HCT116 (cell line): ENCODE measurements at regions not wholly inside any gene's neighbourhood (a gene's known extent, or its start where the extent isn't known, plus 50 kb on each side); places are given as distances from the start of the nearest gene placed in this dataset.

Source experiments
- ATAC-seq: fragments of 200-7000 bp; cut with Tn5 transposase; 2 replicates; pipeline ENCODE4 v1.9.1; 2020; ENCODE audit warnings: mild to moderate bottlenecking, moderate library complexity
- BruUV-seq: library from RNA; stranded (reverse); fragments of 400-500 nt; replicated peaks from 2 replicates; lab custom pipeline; 2021; lab: Mats Ljungman, UMichigan
- CTCF ChIA-PET: fragments of 300-600 bp; sonication (Branson Sonifier 250); formaldehyde crosslinking; loops from one replicate; lab custom pipeline; 2021; ENCODE audit warnings: antibody characterized with exemption; lab: Charles Lee
- POLR2A ChIA-PET: fragments of 300-600, 350-600 bp; sonication (Branson Sonifier 250); formaldehyde crosslinking; loops from one replicate; lab custom pipeline; 2021; ENCODE audit warnings: antibody characterized with exemption; lab: Charles Lee
- RAD21 ChIA-PET, 2 experiments: fragments of 300-600 bp; sonication (Branson Sonifier 250); formaldehyde crosslinking; loops; one replicate each; lab custom pipeline; 2023; ENCODE audit warnings: low total read pairs in 2 of 2; ENCODE audit not compliant: uncharacterized antibody in 2 of 2, unreplicated experiment in 2 of 2, low non-redundant PET in 1 of 2; lab: Charles Lee
- DNase-seq: peaks from one replicate; pipeline ENCODE4 v3.0.0-alpha.2; 2010; ENCODE audit warnings: low read depth, low spot score
- H2AFZ ChIP-seq: fragments of 200-600 bp; shearing (Covaris generic), sonication (generic); 2 replicates; pipeline ENCODE4 v1.6.1; 2017; ENCODE audit warnings: low read depth, mixed run types, mixed read lengths, antibody characterized with exemption, low read length; ENCODE audit not compliant: poor library complexity, severe bottlenecking
- H3K27ac ChIP-seq: 2 replicates; pipeline ENCODE4 v1.5.1; 2012; ENCODE audit warnings: low read depth, low read length
- H3K27me3 ChIP-seq: fragments of 200-600 bp; sonication (generic); 2 replicates; pipeline ENCODE4 v1.6.1; 2016; ENCODE audit warnings: mixed run types, low read length, mixed read lengths; ENCODE audit not compliant: insufficient read depth
- H3K36me3 ChIP-seq, 2 experiments: fragments of 200-500 bp in 1 of 2; fragments of 200-600 bp in 1 of 2; sonication (Bioruptor generic) in 1 of 2; sonication (generic) in 1 of 2; 2 replicates each; pipeline versions ENCODE4 v1.5.1 to v1.6.1; 2014 to 2016; ENCODE audit warnings: low read length in 2 of 2, inconsistent platforms in 1 of 2, mixed read lengths in 1 of 2, mixed run types in 1 of 2; ENCODE audit not compliant: insufficient read depth in 2 of 2, control insufficient read depth in 1 of 2
- H3K4me1 ChIP-seq, 2 experiments: fragments of 200-600 bp in 1 of 2; sonication (generic) in 1 of 2; 2 replicates each; pipeline versions ENCODE4 v1.5.1 to v1.6.1; 2012 to 2017; ENCODE audit warnings: low read length in 2 of 2, inconsistent platforms in 1 of 2, mild to moderate bottlenecking in 1 of 2, mixed read lengths in 1 of 2, mixed run types in 1 of 2, moderate library complexity in 1 of 2; ENCODE audit not compliant: insufficient read depth in 2 of 2, control insufficient read depth in 1 of 2
- H3K4me2 ChIP-seq: fragments of 200-600 bp; sonication (generic); 2 replicates; pipeline ENCODE4 v1.6.1; 2017; ENCODE audit warnings: mixed run types, low read length, mixed read lengths
- H3K4me3 ChIP-seq, 2 experiments: fragments of 200-600 bp in 1 of 2; sonication (generic) in 1 of 2; replicated peaks in 1 of 2; 2 replicates each; pipeline ENCODE4 v1.5.1; 2011 to 2016; ENCODE audit warnings: low read length in 2 of 2, control low read depth in 1 of 2, low read depth in 1 of 2, mild to moderate bottlenecking in 1 of 2, mixed read lengths in 1 of 2, mixed run types in 1 of 2
- H3K79me2 ChIP-seq: fragments of 200-600 bp; sonication (generic); 2 replicates; pipeline ENCODE4 v1.6.1; 2017; ENCODE audit warnings: mild to moderate bottlenecking, mixed run types, low read length, moderate library complexity, mixed read lengths; ENCODE audit not compliant: insufficient read depth
- H3K9ac ChIP-seq: fragments of 200-600 bp; sonication (generic); 2 replicates; pipeline ENCODE4 v1.6.1; 2016; ENCODE audit warnings: low read length, mixed read lengths
- H3K9me2 ChIP-seq: fragments of 200-600 bp; sonication (generic), shearing (Covaris generic); 2 replicates; pipeline ENCODE4 v1.6.1; 2017; ENCODE audit warnings: mixed run types, mild to moderate bottlenecking, moderate library complexity; ENCODE audit not compliant: insufficient read depth
- H3K9me3 ChIP-seq, 2 experiments: fragments of 200-500 bp in 1 of 2; fragments of 200-600 bp in 1 of 2; sonication (Bioruptor generic) in 1 of 2; sonication (generic) in 1 of 2; 2 replicates each; pipeline ENCODE4 v1.6.1; 2014 to 2017; ENCODE audit warnings: low read length in 2 of 2, mixed read lengths in 2 of 2, inconsistent platforms in 1 of 2, low read depth in 1 of 2, mild to moderate bottlenecking in 1 of 2, mixed run types in 1 of 2, moderate library complexity in 1 of 2; ENCODE audit not compliant: control insufficient read depth in 1 of 2, insufficient read depth in 1 of 2
- H4K20me1 ChIP-seq: fragments of 200-600 bp; sonication (generic), shearing (Covaris generic); 2 replicates; pipeline ENCODE4 v1.6.1; 2017; ENCODE audit warnings: mixed run types, mild to moderate bottlenecking, moderate library complexity; ENCODE audit not compliant: insufficient read depth
- CBX3 ChIP-seq: IDR thresholded peaks from 2 replicates; pipeline ENCODE4 v1.6.1; 2012; ENCODE audit warnings: low read depth
- CEBPB ChIP-seq: IDR thresholded peaks from 2 replicates; pipeline ENCODE4 v1.6.1; 2012; ENCODE audit warnings: low read depth
- EGR1 ChIP-seq: IDR thresholded peaks from 2 replicates; pipeline ENCODE4 v1.6.1; 2012; ENCODE audit warnings: low read depth
- ELF1 ChIP-seq: IDR thresholded peaks from 2 replicates; pipeline ENCODE4 v1.6.1; 2012; ENCODE audit warnings: low read depth, borderline replicate concordance
- EZH2phosphoT487 ChIP-seq: fragments of 200-600 bp; IDR thresholded peaks from 2 replicates; pipeline ENCODE4 v1.6.1; 2018; ENCODE audit warnings: antibody characterized with exemption, borderline replicate concordance
- FOSL1 ChIP-seq: IDR thresholded peaks from 2 replicates; pipeline ENCODE4 v1.6.1; 2012; ENCODE audit warnings: low read depth
- JUND ChIP-seq: IDR thresholded peaks from 2 replicates; pipeline ENCODE4 v1.6.1; 2012
- POLR2A ChIP-seq: IDR thresholded peaks from 2 replicates; pipeline ENCODE4 v1.7.0; 2011; ENCODE audit warnings: borderline replicate concordance; ENCODE audit not compliant: insufficient read depth, insufficient read length; ENCODE audit errors: extremely low read depth
- POLR2AphosphoS5 ChIP-seq: IDR thresholded peaks from 2 replicates; pipeline ENCODE4 v1.6.1; 2011; ENCODE audit warnings: mild to moderate bottlenecking, low read depth, low read length, moderate library complexity
- RAD21 ChIP-seq: IDR thresholded peaks from 2 replicates; pipeline ENCODE4 v1.6.1; 2012; ENCODE audit warnings: low read depth, mild to moderate bottlenecking
- SIN3A ChIP-seq: IDR thresholded peaks from 2 replicates; pipeline ENCODE4 v1.6.1; 2012; ENCODE audit warnings: low read depth
- SRF ChIP-seq: IDR thresholded peaks from 2 replicates; pipeline ENCODE4 v1.6.1; 2012; ENCODE audit warnings: low read depth
- YY1 ChIP-seq: IDR thresholded peaks from 2 replicates; pipeline ENCODE4 v1.6.1; 2011; ENCODE audit warnings: low read length, low read depth, moderate library complexity, mild to moderate bottlenecking; ENCODE audit not compliant: insufficient replicate concordance; ENCODE audit errors: extremely low read depth
- ZNF274 ChIP-seq: fragments of 200-500 bp; sonication (Bioruptor generic); IDR thresholded peaks from 2 replicates; pipeline ENCODE4 v1.6.1; 2014; ENCODE audit warnings: mild to moderate bottlenecking, low read depth, low read length, inconsistent platforms
- intact Hi-C: fragments of 100-400 bp; cut with micrococcal nuclease; formaldehyde crosslinking; loops from 2 replicates; pipeline ENCODE4 v1.10.0; 2022
- TF ChIP-seq, protein P1 (sequence below), 3 experiments: fragments of 200-600 bp in 1 of 3; sonication (generic) in 1 of 3; IDR thresholded peaks in 2 of 3; conservative IDR thresholded peaks in 1 of 3; 2 replicates each; pipeline ENCODE4 v1.5.1; 2012 to 2017; ENCODE audit warnings: low read depth in 2 of 3, low read length in 2 of 3, antibody characterized with exemption in 1 of 3, borderline replicate concordance in 1 of 3, control low read depth in 1 of 3, mild to moderate bottlenecking in 1 of 3, mixed read lengths in 1 of 3, mixed run types in 1 of 3, moderate library complexity in 1 of 3; ENCODE audit not compliant: insufficient read depth in 1 of 3
- TF ChIP-seq, protein P2 (sequence below): IDR thresholded peaks from 2 replicates; pipeline ENCODE4 v1.6.1; 2012
- TF ChIP-seq, protein P3 (sequence below): IDR thresholded peaks from 2 replicates; pipeline ENCODE4 v1.6.1; 2011; ENCODE audit warnings: mild to moderate bottlenecking, low read length, moderate library complexity; ENCODE audit not compliant: insufficient replicate concordance; ENCODE audit errors: extremely low read depth
- TF ChIP-seq, protein P4 (sequence below): IDR thresholded peaks from 2 replicates; pipeline ENCODE4 v1.6.1; 2012; ENCODE audit warnings: low read depth
- TF ChIP-seq, protein P5 (sequence below): IDR thresholded peaks from 2 replicates; pipeline ENCODE4 v1.6.1; 2012

DNA sequence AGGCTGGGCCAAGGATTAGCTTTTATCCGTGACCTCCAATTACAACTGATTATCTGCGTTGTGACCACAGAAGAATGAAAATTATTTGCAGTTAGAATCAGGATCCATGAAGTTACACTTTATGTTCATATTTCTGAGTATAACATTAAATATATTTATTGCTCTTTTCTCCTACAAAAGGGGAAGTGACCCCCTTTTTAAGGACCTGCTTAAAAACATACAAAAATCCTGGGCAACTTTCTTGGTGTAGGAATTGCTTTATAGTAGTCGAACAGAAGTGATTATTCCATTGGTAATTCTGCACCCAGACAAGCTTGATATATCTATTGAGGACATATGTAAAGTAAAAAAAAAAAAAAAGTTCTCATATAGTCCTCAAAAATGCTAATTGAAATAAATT, 208.7 kb downstream of the MRPL39 start:
- no TSS peak for BruUV-seq
- no peak overlapping the region for H3K4me2 ChIP-seq
- no peaks in the 10 kb centered on the region; a peak in 1 of 4 replicates for H3K9me3 ChIP-seq
- TF ChIP-seq, protein P1, sequence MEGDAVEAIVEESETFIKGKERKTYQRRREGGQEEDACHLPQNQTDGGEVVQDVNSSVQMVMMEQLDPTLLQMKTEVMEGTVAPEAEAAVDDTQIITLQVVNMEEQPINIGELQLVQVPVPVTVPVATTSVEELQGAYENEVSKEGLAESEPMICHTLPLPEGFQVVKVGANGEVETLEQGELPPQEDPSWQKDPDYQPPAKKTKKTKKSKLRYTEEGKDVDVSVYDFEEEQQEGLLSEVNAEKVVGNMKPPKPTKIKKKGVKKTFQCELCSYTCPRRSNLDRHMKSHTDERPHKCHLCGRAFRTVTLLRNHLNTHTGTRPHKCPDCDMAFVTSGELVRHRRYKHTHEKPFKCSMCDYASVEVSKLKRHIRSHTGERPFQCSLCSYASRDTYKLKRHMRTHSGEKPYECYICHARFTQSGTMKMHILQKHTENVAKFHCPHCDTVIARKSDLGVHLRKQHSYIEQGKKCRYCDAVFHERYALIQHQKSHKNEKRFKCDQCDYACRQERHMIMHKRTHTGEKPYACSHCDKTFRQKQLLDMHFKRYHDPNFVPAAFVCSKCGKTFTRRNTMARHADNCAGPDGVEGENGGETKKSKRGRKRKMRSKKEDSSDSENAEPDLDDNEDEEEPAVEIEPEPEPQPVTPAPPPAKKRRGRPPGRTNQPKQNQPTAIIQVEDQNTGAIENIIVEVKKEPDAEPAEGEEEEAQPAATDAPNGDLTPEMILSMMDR (IDR thresholded peaks at IDR 0.05 in 2 of 3, conservative IDR thresholded peaks at IDR 0.05 in 1 of 3; ENCODE audit: borderline replicate concordance in 1 of 3, insufficient read depth in 1 of 3, low read depth in 2 of 3, low read length in 2 of 3) = no peak
- TF ChIP-seq ZNF274 (no peak), EZH2phosphoT487 (no peak), YY1 (no peak), SRF (no peak), CBX3 (no peak), RAD21 (no peak), FOSL1 (no peak), ELF1 (no peak), JUND (no peak), CEBPB (no peak), EGR1 (no peak), POLR2AphosphoS5 (no peak), POLR2A (no peak), SIN3A (no peak)
- TF ChIP-seq, protein P2, sequence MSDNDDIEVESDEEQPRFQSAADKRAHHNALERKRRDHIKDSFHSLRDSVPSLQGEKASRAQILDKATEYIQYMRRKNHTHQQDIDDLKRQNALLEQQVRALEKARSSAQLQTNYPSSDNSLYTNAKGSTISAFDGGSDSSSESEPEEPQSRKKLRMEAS = no peak
- TF ChIP-seq, protein P3, sequence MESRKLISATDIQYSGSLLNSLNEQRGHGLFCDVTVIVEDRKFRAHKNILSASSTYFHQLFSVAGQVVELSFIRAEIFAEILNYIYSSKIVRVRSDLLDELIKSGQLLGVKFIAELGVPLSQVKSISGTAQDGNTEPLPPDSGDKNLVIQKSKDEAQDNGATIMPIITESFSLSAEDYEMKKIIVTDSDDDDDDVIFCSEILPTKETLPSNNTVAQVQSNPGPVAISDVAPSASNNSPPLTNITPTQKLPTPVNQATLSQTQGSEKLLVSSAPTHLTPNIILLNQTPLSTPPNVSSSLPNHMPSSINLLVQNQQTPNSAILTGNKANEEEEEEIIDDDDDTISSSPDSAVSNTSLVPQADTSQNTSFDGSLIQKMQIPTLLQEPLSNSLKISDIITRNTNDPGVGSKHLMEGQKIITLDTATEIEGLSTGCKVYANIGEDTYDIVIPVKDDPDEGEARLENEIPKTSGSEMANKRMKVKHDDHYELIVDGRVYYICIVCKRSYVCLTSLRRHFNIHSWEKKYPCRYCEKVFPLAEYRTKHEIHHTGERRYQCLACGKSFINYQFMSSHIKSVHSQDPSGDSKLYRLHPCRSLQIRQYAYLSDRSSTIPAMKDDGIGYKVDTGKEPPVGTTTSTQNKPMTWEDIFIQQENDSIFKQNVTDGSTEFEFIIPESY = no peak
- TF ChIP-seq, protein P4, sequence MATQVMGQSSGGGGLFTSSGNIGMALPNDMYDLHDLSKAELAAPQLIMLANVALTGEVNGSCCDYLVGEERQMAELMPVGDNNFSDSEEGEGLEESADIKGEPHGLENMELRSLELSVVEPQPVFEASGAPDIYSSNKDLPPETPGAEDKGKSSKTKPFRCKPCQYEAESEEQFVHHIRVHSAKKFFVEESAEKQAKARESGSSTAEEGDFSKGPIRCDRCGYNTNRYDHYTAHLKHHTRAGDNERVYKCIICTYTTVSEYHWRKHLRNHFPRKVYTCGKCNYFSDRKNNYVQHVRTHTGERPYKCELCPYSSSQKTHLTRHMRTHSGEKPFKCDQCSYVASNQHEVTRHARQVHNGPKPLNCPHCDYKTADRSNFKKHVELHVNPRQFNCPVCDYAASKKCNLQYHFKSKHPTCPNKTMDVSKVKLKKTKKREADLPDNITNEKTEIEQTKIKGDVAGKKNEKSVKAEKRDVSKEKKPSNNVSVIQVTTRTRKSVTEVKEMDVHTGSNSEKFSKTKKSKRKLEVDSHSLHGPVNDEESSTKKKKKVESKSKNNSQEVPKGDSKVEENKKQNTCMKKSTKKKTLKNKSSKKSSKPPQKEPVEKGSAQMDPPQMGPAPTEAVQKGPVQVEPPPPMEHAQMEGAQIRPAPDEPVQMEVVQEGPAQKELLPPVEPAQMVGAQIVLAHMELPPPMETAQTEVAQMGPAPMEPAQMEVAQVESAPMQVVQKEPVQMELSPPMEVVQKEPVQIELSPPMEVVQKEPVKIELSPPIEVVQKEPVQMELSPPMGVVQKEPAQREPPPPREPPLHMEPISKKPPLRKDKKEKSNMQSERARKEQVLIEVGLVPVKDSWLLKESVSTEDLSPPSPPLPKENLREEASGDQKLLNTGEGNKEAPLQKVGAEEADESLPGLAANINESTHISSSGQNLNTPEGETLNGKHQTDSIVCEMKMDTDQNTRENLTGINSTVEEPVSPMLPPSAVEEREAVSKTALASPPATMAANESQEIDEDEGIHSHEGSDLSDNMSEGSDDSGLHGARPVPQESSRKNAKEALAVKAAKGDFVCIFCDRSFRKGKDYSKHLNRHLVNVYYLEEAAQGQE = no peak
- TF ChIP-seq, protein P5, sequence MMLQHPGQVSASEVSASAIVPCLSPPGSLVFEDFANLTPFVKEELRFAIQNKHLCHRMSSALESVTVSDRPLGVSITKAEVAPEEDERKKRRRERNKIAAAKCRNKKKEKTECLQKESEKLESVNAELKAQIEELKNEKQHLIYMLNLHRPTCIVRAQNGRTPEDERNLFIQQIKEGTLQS = no peak
- ChIA-PET POLR2A (no interaction called here), RAD21 (no interaction called here), CTCF (no interaction called here)
- no peaks in the 10 kb centered on the region for H3K36me3 ChIP-seq
- H3K27me3 ChIP-seq = no peaks in the 10 kb centered on the region
- H3K4me3 ChIP-seq = no peak overlapping the region
- no peaks in the 10 kb centered on the region for H3K79me2 ChIP-seq
- DNase-seq = no peak
- intact Hi-C loops = no loop called here
- no peaks in the 10 kb centered on the region for H3K9me2 ChIP-seq
- H3K27ac ChIP-seq = no peak overlapping the region
- no peaks in the 10 kb centered on the region for H3K4me1 ChIP-seq
- H2AFZ ChIP-seq = no peak overlapping the region
- no peak overlapping the region for H3K9ac ChIP-seq
- no peak for ATAC-seq
- no peaks in the 10 kb centered on the region for H4K20me1 ChIP-seq
